ENCODE measurements at regions not wholly inside any gene's neighbourhood (a gene's known extent, or its start where the extent isn't known, plus 50 kb on each side); places are given as distances from the start of the nearest gene placed in this dataset.

GRCh38 chr6:115495184-115495583, 565.5 kb downstream of the FRK start:
- TF ChIP-seq CTCF (IDR thresholded peaks at IDR 0.05 in 8 of 11, conservative IDR thresholded peaks at IDR 0.05 in 3 of 11) (no peak), POLR2A (IDR thresholded peaks at IDR 0.05) (no peak)
